ENCODE measurements at regions not wholly inside any gene's neighbourhood (a gene's known extent, or its start where the extent isn't known, plus 50 kb on each side); places are given as distances from the start of the nearest gene placed in this dataset.

- no peak overlapping the region for H3K4me3 ChIP-seq (ENCODE audit: low read depth, low read length)
- TF ChIP-seq POLR2A (IDR thresholded peaks at IDR 0.05; ENCODE audit: extremely low read depth, insufficient read length) (no peak), MYC (IDR thresholded peaks at IDR 0.05; ENCODE audit: low read depth, low read length) (no peak), MAX (IDR thresholded peaks at IDR 0.05; ENCODE audit: low read depth, low read length) (no peak)
- TF ChIP-seq, protein P1, sequence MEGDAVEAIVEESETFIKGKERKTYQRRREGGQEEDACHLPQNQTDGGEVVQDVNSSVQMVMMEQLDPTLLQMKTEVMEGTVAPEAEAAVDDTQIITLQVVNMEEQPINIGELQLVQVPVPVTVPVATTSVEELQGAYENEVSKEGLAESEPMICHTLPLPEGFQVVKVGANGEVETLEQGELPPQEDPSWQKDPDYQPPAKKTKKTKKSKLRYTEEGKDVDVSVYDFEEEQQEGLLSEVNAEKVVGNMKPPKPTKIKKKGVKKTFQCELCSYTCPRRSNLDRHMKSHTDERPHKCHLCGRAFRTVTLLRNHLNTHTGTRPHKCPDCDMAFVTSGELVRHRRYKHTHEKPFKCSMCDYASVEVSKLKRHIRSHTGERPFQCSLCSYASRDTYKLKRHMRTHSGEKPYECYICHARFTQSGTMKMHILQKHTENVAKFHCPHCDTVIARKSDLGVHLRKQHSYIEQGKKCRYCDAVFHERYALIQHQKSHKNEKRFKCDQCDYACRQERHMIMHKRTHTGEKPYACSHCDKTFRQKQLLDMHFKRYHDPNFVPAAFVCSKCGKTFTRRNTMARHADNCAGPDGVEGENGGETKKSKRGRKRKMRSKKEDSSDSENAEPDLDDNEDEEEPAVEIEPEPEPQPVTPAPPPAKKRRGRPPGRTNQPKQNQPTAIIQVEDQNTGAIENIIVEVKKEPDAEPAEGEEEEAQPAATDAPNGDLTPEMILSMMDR (IDR thresholded peaks at IDR 0.05; ENCODE audit: low read depth, low read length): no peak
- no peak for DNase-seq (ENCODE audit: low read depth)
These were observed 178.1 kb upstream of the COX7C start for GRCh38 chr5:86439593-86440110.

DNA sequence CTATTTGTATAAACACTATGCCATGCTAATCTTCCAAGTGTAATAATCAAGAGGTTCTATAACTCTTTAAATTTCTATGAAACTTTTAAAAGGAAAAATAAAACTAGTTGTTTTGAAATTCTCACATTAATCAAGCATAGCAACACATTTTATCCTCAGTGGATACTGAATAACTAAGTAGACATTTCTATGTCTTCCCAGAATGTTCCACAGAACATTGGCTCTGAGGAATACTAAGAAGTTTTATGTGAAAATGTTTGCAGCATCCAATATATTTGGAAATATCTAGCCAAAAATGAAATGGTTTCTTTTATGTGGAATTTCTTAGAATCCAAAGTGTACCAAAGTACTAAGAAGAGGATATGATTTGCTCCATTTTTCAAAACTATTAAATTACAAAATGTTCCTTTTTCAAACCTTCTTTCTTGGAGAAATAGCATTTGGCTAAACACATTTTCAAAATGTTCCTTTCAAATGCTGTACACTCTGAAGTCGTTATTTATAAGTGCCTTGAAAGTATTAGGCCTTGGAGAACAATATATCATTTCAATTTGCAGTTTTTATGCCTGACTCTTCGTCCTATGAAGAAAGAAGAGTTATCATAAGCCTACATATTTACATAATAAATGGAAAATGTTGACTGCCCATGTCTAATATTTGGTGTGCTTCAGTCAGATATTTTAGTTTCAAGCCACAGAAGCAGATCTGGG is 175.6 kb upstream of the COX7C start:
- TF ChIP-seq MYC (IDR thresholded peaks at IDR 0.05; ENCODE audit: low read depth, low read length) (no peak), POLR2A (IDR thresholded peaks at IDR 0.05; ENCODE audit: extremely low read depth, insufficient read length) (no peak), MAX (IDR thresholded peaks at IDR 0.05; ENCODE audit: low read depth, low read length) (no peak)
- TF ChIP-seq, protein P1 (IDR thresholded peaks at IDR 0.05; ENCODE audit: low read depth, low read length): no peak
- no peak for DNase-seq (ENCODE audit: low read depth)
- H3K4me3 ChIP-seq (ENCODE audit: low read depth, low read length): no peak overlapping the region

DNA sequence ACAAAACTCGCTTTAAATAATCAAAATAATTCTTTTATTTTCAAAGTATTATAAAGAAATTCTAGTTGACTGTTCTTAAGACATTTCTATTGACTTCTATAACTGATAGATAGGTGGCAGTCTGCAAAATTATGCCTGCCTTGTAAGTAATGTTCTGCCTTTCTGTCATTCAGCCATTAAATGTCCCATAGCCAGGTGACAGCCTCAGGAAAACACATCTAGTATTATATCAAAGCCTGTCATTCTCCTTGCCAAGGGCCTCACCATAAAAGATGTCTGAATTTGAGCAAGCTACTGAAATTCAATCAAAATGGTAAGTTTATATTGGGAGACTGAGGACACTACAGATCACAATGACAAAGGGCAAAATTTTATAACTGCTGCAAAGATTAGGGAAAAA is 170.4 kb upstream of the COX7C start:
- no peak overlapping the region for H3K4me3 ChIP-seq (ENCODE audit: low read depth, low read length)
- no peak for DNase-seq (ENCODE audit: low read depth)
- no peak for TF ChIP-seq MAX (IDR thresholded peaks at IDR 0.05; ENCODE audit: low read depth, low read length)

DNA sequence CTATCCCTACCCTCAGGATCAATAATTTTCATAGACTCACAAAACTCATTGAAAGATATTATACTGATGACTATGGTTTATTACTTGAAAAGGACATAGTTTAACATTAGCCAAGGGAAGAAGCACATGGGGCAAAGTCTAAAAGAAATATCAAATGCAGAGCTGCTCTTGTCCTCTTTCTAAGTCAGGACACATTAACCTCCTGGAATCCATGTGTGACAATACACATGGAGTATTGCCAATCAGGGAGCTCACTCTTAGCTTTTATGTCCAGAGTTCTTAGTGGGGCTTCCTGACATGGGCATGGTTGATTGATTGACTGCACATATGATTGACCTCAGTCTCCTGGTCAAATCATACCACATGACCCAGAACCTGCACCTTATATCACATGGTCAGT is 165.5 kb upstream of the COX7C start:
- H3K4me3 ChIP-seq (ENCODE audit: low read depth, low read length): no peak overlapping the region
- DNase-seq (ENCODE audit: low read depth): no peak
- no peak for TF ChIP-seq MYC (IDR thresholded peaks at IDR 0.05; ENCODE audit: low read depth, low read length)
- no peak for TF ChIP-seq POLR2A (IDR thresholded peaks at IDR 0.05; ENCODE audit: extremely low read depth, insufficient read length)
- no peak for TF ChIP-seq MAX (IDR thresholded peaks at IDR 0.05; ENCODE audit: low read depth, low read length)
- TF ChIP-seq, protein P1 (IDR thresholded peaks at IDR 0.05; ENCODE audit: low read depth, low read length): no peak

DNA sequence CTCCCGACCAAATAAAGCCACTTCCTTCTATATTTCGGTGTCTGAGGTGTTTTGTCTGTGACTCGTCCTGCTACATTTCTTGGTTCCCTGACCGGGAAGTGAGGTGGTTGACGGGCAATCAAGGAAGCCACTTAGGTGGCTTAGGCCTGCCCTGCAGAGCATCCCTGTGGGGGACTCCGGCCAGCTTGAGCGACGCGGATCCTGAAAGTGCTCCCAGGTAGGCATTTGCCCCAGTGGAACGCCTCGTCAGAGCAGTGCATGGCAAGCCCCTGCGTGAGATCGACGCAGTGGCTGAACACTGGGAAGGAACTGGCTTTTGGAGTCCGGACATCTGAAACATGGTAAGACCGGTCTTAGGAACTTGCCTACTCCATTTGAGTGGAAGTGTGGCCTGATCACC is 157.2 kb upstream of the COX7C start:
- TF ChIP-seq, protein P1 (IDR thresholded peaks at IDR 0.05; ENCODE audit: low read depth, low read length): no peak
- TF ChIP-seq MYC (IDR thresholded peaks at IDR 0.05; ENCODE audit: low read depth, low read length) (no peak), MAX (IDR thresholded peaks at IDR 0.05; ENCODE audit: low read depth, low read length) (no peak), POLR2A (IDR thresholded peaks at IDR 0.05; ENCODE audit: extremely low read depth, insufficient read length) (no peak)
- no peak overlapping the region for H3K4me3 ChIP-seq (ENCODE audit: low read depth, low read length)
- DNase-seq (ENCODE audit: low read depth): no peak

DNA sequence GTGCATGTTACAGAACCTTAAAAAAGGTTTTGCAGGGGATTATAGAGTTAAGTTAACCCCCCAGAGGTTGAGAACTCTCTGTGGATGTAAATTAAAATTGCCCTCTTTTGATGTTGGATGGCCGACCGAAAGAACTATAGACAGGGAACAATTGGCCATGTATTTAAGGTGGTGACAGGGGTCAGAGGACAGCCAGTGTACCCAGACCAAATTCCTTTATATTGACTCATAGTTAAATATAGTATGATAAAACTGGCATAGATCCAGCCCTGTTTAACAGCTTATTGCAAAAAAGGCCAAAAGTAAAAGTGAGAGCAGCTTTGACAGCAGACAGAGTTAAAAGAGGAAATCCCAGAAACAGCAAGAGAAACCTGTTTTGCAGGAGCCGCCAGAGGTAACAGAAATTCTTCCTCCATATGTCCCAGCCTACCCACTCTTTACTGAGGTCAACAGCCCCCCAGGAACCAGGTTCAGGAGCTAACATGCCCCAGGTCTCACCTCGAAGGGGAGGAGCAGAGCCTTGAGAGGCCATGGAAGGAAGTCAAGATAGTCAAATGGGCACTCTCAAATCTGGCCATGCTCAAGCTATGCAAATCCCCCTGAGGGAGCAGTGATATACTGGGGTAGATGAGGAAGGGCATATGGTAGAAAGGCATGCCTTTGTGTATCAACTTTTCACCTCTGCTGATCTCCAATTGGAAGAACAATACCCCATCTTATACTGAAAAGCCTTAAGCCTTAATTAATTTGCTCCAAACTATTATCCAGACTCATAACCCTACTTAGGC is 156.4 kb upstream of the COX7C start:
- TF ChIP-seq POLR2A (IDR thresholded peaks at IDR 0.05; ENCODE audit: extremely low read depth, insufficient read length) (no peak), MAX (IDR thresholded peaks at IDR 0.05; ENCODE audit: low read depth, low read length) (no peak), MYC (IDR thresholded peaks at IDR 0.05; ENCODE audit: low read depth, low read length) (no peak)
- TF ChIP-seq, protein P1 (IDR thresholded peaks at IDR 0.05; ENCODE audit: low read depth, low read length): no peak
- no peak for DNase-seq (ENCODE audit: low read depth)
- H3K4me3 ChIP-seq (ENCODE audit: low read depth, low read length): no peak overlapping the region

Measured in NB4 (cell line).